ENCODE measurements at regions not wholly inside any gene's neighbourhood (a gene's known extent, or its start where the extent isn't known, plus 50 kb on each side); places are given as distances from the start of the nearest gene placed in this dataset.

DNA sequence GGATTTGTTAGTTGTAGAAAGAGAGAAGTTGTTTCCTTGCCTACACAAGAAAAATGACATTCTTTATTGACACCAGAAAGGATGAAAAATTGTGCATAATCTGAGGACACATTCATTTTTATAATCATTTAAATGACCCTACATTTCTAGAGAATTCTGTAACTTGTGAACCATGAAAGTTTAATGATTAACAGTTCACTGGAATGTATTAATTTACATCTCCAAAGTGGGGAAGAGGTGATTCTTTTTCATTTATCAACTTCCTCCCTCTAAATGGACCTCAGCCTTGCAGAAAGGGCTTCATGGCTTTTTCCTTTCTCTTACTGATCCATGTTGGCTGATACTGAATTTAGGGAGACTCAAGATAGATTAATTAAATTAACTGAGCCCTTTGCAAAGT is 565.2 kb upstream of the LINC00305 start:
- TF ChIP-seq CTCF (IDR thresholded peaks at IDR 0.05): no peak
- TF ChIP-seq POLR2A (IDR thresholded peaks at IDR 0.05): no peak
